GM12892 (cell line): ENCODE measurements at regions not wholly inside any gene's neighbourhood (a gene's known extent, or its start where the extent isn't known, plus 50 kb on each side); places are given as distances from the start of the nearest gene placed in this dataset.

Experiments
- POLR2A ChIP-seq: IDR thresholded peaks from 2 replicates; pipeline ENCODE4 v1.6.1; 2011; ENCODE audit warnings: low read depth, low read length, control low read depth
- POLR2AphosphoS5 ChIP-seq: IDR thresholded peaks from 2 replicates; pipeline ENCODE4 v1.6.1; 2011; ENCODE audit warnings: low read depth, low read length, control low read depth

GRCh38 chr11:42727879-42728278 lies 583.9 kb upstream of the API5 start:
- no peak for TF ChIP-seq POLR2A
- TF ChIP-seq POLR2AphosphoS5 = no peak
